Nephron (organoid): ENCODE measurements at regions not wholly inside any gene's neighbourhood (a gene's known extent, or its start where the extent isn't known, plus 50 kb on each side); places are given as distances from the start of the nearest gene placed in this dataset.
A peak's percentile ranks its signal among the peaks of the same experiment; 100 is the strongest.

Source experiments
- H3K27ac Mint-ChIP-seq, 3 experiments: 2 replicates each; pipeline ENCODE4 v1.8.0; 2020; ENCODE audit warnings: mixed read lengths in 3 of 3, mild to moderate bottlenecking in 2 of 3, moderate library complexity in 1 of 3
- H3K27me3 Mint-ChIP-seq: 2 replicates; pipeline ENCODE4 v1.8.0; 2021; ENCODE audit warnings: low read depth, mild to moderate bottlenecking, moderate library complexity, mixed read lengths
- H3K36me3 Mint-ChIP-seq: 2 replicates; pipeline ENCODE4 v1.8.0; 2020; ENCODE audit warnings: low read depth, mixed read lengths
- H3K4me1 Mint-ChIP-seq: 2 replicates; pipeline ENCODE4 v1.8.0; 2020; ENCODE audit warnings: mixed read lengths
- H3K4me3 Mint-ChIP-seq, 3 experiments: 2 replicates each; pipeline ENCODE4 v1.8.0; 2020; ENCODE audit warnings: mild to moderate bottlenecking in 3 of 3, mixed read lengths in 3 of 3, moderate library complexity in 2 of 3
- H3K9me3 Mint-ChIP-seq: 2 replicates; pipeline ENCODE4 v1.8.0; 2020; ENCODE audit warnings: mixed read lengths
- CTCF ChIP-seq, 3 experiments: fragments of 200-600 bp; sonication (generic); IDR thresholded peaks; one replicate each; pipeline ENCODE4 v1.5.0; 2021; ENCODE audit warnings: antibody characterized with exemption in 3 of 3; ENCODE audit not compliant: unreplicated experiment in 3 of 3

GRCh38 chr7:81419731-81420130 is 350.1 kb downstream of the HGF start:
- H3K4me3 Mint-ChIP-seq = no peak overlapping the region
- H3K36me3 Mint-ChIP-seq = no peaks in the 10 kb centered on the region
- no peak for TF ChIP-seq CTCF (IDR thresholded peaks at IDR 0.05; ENCODE audit: unreplicated experiment in 3 of 3)
- no peaks in the 10 kb centered on the region for H3K9me3 Mint-ChIP-seq
- no peaks in the 10 kb centered on the region for H3K27me3 Mint-ChIP-seq
- no peaks in the 10 kb centered on the region for H3K4me1 Mint-ChIP-seq
- H3K27ac Mint-ChIP-seq = no peak overlapping the region

- TF ChIP-seq CTCF (IDR thresholded peaks at IDR 0.05; ENCODE audit: unreplicated experiment in 3 of 3) = no peak
- Mint-ChIP-seq H3K9me3 (no peaks in the 10 kb centered on the region), H3K27me3 (no peaks in the 10 kb centered on the region), H3K4me3 (no peak overlapping the region), H3K36me3 (no peaks in the 10 kb centered on the region), H3K4me1 (peaks cover under 1% of the 10 kb centered on the region), H3K27ac (peak overlapping the region in 1 of 3 experiments; percentile 5)
Measured at GRCh38 chr7:81416659-81417058, 353.2 kb downstream of the HGF start.

- Mint-ChIP-seq H3K27ac (no peak overlapping the region), H3K4me1 (peaks cover 13% of the 10 kb centered on the region), H3K36me3 (no peaks in the 10 kb centered on the region), H3K27me3 (no peaks in the 10 kb centered on the region), H3K9me3 (peaks cover 4% of the 10 kb centered on the region), H3K4me3 (no peak overlapping the region)
- TF ChIP-seq CTCF (IDR thresholded peaks at IDR 0.05; ENCODE audit: unreplicated experiment in 3 of 3) = no peak
Measured at GRCh38 chr7:81415181-81415580, 354.7 kb downstream of the HGF start.

GRCh38 chr7:81414411-81414810 is 355.4 kb downstream of the HGF start:
- Mint-ChIP-seq H3K27ac (no peak overlapping the region), H3K4me3 (no peak overlapping the region), H3K4me1 (peaks cover 13% of the 10 kb centered on the region), H3K36me3 (no peaks in the 10 kb centered on the region), H3K9me3 (peaks cover 4% of the 10 kb centered on the region), H3K27me3 (no peaks in the 10 kb centered on the region)
- TF ChIP-seq CTCF (IDR thresholded peaks at IDR 0.05; ENCODE audit: unreplicated experiment in 3 of 3) = no peak

- no peaks in the 10 kb centered on the region for H3K27me3 Mint-ChIP-seq
- no peak for TF ChIP-seq CTCF (IDR thresholded peaks at IDR 0.05; ENCODE audit: unreplicated experiment in 3 of 3)
- H3K4me1 Mint-ChIP-seq = peaks cover 13% of the 10 kb centered on the region
- no peaks in the 10 kb centered on the region for H3K36me3 Mint-ChIP-seq
- H3K9me3 Mint-ChIP-seq = peaks cover 4% of the 10 kb centered on the region
- H3K27ac Mint-ChIP-seq = peak overlapping the region in 1 of 3 experiments; percentile 64
- H3K4me3 Mint-ChIP-seq = no peak overlapping the region
Measured at GRCh38 chr7:81410471-81411117, 359.3 kb downstream of the HGF start.

- peaks cover 13% of the 10 kb centered on the region for H3K4me1 Mint-ChIP-seq
- H3K27ac Mint-ChIP-seq = no peak overlapping the region
- peaks cover 10% of the 10 kb centered on the region for H3K9me3 Mint-ChIP-seq
- no peaks in the 10 kb centered on the region for H3K27me3 Mint-ChIP-seq
- TF ChIP-seq CTCF (IDR thresholded peaks at IDR 0.05; ENCODE audit: unreplicated experiment in 3 of 3) = no peak
- H3K36me3 Mint-ChIP-seq = no peaks in the 10 kb centered on the region
- no peak overlapping the region for H3K4me3 Mint-ChIP-seq
Measured at GRCh38 chr7:81408728-81409127, 361.1 kb downstream of the HGF start.
